A549 (cell line): ENCODE measurements at regions not wholly inside any gene's neighbourhood (a gene's known extent, or its start where the extent isn't known, plus 50 kb on each side); places are given as distances from the start of the nearest gene placed in this dataset.
"Not testable (repeated sequence)": the region's sequence is repeated elsewhere in the genome, so short reads cannot be mapped to it uniquely, and the experiment has no call there.

Experiments used
- ATAC-seq, 2 experiments: fragments of 200-7000 bp in 1 of 2; fragments of >200 bp in 1 of 2; cut with Nextera tagmentation in 1 of 2; cut with Tn5 transposase in 1 of 2; 3 replicates each; pipeline versions ENCODE4 v1.8.0 to v1.9.1; 2018 to 2020; ENCODE audit warnings: mild to moderate bottlenecking in 1 of 2, moderate library complexity in 1 of 2
- CTCF ChIA-PET: fragments of 300-600 bp; sonication (Branson Sonifier 250); formaldehyde crosslinking; extraction: SDS; loops from one replicate; lab custom pipeline; 2021; ENCODE audit warnings: antibody characterized with exemption, inconsistent platforms; lab: Yijun Ruan, JAX
- POLR2A ChIA-PET: fragments of 350-600 bp; formaldehyde crosslinking; extraction: SDS; loops from one replicate; lab custom pipeline; 2021; ENCODE audit warnings: antibody characterized with exemption, inconsistent platforms; lab: Yijun Ruan, JAX
- DNase-seq, 2 experiments: peaks; one replicate each; pipeline versions ENCODE4 v3.0.0 to v3.0.0-alpha.2; 2011 to 2016; ENCODE audit warnings: low read depth in 1 of 2, low spot score in 1 of 2
- FAIRE-seq: peaks from 2 replicates; lab custom pipeline; 2011; peaks lifted over from hg19 to GRCh38; lab: Jason Lieb, UNC
- H3K27ac ChIP-seq, 2 experiments: fragments of >200 bp; sonication (Bioruptor Twin); formaldehyde crosslinking; 3 replicates each; pipeline ENCODE4 v1.5.1; 2016 to 2017
- H3K4me1 ChIP-seq: fragments of >200 bp; sonication (Bioruptor Twin); formaldehyde crosslinking; 3 replicates; pipeline ENCODE4 v1.6.1; 2016
- H3K4me2 ChIP-seq: fragments of >200 bp; sonication (Bioruptor Twin); formaldehyde crosslinking; 3 replicates; pipeline ENCODE4 v1.6.1; 2016
- H3K4me3 ChIP-seq: fragments of >200 bp; sonication (Bioruptor Twin); formaldehyde crosslinking; 3 replicates; pipeline ENCODE4 v1.5.1; 2016
- H3K9me3 ChIP-seq: fragments of >200 bp; sonication (Bioruptor Twin); formaldehyde crosslinking; 3 replicates; pipeline ENCODE4 v1.6.1; 2016
- CBX2 ChIP-seq: fragments of 200-600 bp; sonication (generic); IDR thresholded peaks from 2 replicates; pipeline ENCODE4 v1.6.1; 2016; ENCODE audit warnings: low read depth, mild to moderate bottlenecking, borderline replicate concordance
- CBX8 ChIP-seq: fragments of 200-600 bp; sonication (generic); IDR thresholded peaks from 2 replicates; pipeline ENCODE4 v1.6.1; 2016
- CHD2 ChIP-seq: fragments of 150-350 bp; IDR thresholded peaks from 2 replicates; pipeline ENCODE4 v1.6.1; 2014; ENCODE audit warnings: low read length; ENCODE audit not compliant: partially characterized antibody
- EP300 ChIP-seq, 2 experiments: fragments of >200 bp; sonication (Bioruptor Twin); formaldehyde crosslinking; IDR thresholded peaks; 2 replicates in 1 of 2; 3 replicates in 1 of 2; pipeline ENCODE4 v1.6.1; 2016 to 2017
- FOSL2 ChIP-seq, 2 experiments: fragments of 450-650 bp in 1 of 2; fragments of >200 bp in 1 of 2; sonication (Bioruptor Twin) in 1 of 2; formaldehyde crosslinking; IDR thresholded peaks; 2 replicates each; pipeline versions ENCODE4 v1.5.0 to v1.6.1; 2016 to 2020; ENCODE audit warnings: mild to moderate bottlenecking in 1 of 2, moderate library complexity in 1 of 2
- FOXS1 ChIP-seq: fragments of 250-450 bp; sonication (Bioruptor Pico); IDR thresholded peaks from 2 replicates; pipeline ENCODE4 v1.5.0; 2020; ENCODE audit warnings: mild to moderate bottlenecking, moderate library complexity
- HEYL ChIP-seq: fragments of 250-450 bp; sonication (Bioruptor Pico); IDR thresholded peaks from 2 replicates; pipeline ENCODE4 v1.8.0; 2021; ENCODE audit warnings: mild to moderate bottlenecking, moderate library complexity
- HOXA7 ChIP-seq: fragments of 250-450 bp; sonication (Bioruptor Pico); IDR thresholded peaks from 2 replicates; pipeline ENCODE4 v1.5.0; 2020; ENCODE audit warnings: mild to moderate bottlenecking, moderate library complexity
- HOXB5 ChIP-seq: fragments of 250-450 bp; sonication (Bioruptor Pico); IDR thresholded peaks from 2 replicates; pipeline ENCODE4 v1.5.0; 2020; ENCODE audit warnings: mild to moderate bottlenecking, moderate library complexity
- JUN ChIP-seq, 2 experiments: fragments of >200 bp; sonication (Bioruptor Twin); formaldehyde crosslinking; IDR thresholded peaks; 2 replicates in 1 of 2; 3 replicates in 1 of 2; pipeline ENCODE4 v1.6.1; 2016 to 2017
- JUNB ChIP-seq: fragments of >200 bp; sonication (Bioruptor Twin); formaldehyde crosslinking; IDR thresholded peaks from 2 replicates; pipeline ENCODE4 v1.6.1; 2016
- MAX ChIP-seq: IDR thresholded peaks from 2 replicates; pipeline ENCODE4 v1.6.1; 2012
- NPAS2 ChIP-seq: fragments of 250-450 bp; sonication (Bioruptor Pico); IDR thresholded peaks from 2 replicates; pipeline ENCODE4 v1.8.0; 2022; ENCODE audit warnings: mild to moderate bottlenecking, moderate library complexity, borderline replicate concordance
- NR3C1 ChIP-seq: fragments of >200 bp; sonication (Bioruptor Twin); formaldehyde crosslinking; IDR thresholded peaks from 3 replicates; pipeline ENCODE4 v1.6.1; 2017
- POLR2A ChIP-seq: IDR thresholded peaks from 2 replicates; pipeline ENCODE4 v1.6.1; 2012; ENCODE audit warnings: mild to moderate bottlenecking, low read length
- REST ChIP-seq: fragments of 200-600 bp; sonication (generic); IDR thresholded peaks from 2 replicates; pipeline ENCODE4 v1.6.1; 2016; ENCODE audit warnings: antibody characterized with exemption, mild to moderate bottlenecking, moderate library complexity
- RFX5 ChIP-seq: fragments of 450-650 bp; IDR thresholded peaks from 2 replicates; pipeline ENCODE4 v1.7.1; 2014; ENCODE audit warnings: antibody characterized with exemption, mild to moderate bottlenecking, moderate library complexity
- SMC3 ChIP-seq: fragments of >200 bp; sonication (Bioruptor Twin); formaldehyde crosslinking; IDR thresholded peaks from 3 replicates; pipeline ENCODE4 v1.6.1; 2018; ENCODE audit warnings: inconsistent platforms
- TP53 ChIP-seq: fragments of 250-450 bp; sonication (Bioruptor Pico); IDR thresholded peaks from 2 replicates; pipeline ENCODE4 v1.5.0; 2021; ENCODE audit warnings: mild to moderate bottlenecking, moderate library complexity
- USF2 ChIP-seq: fragments of 450-650 bp; IDR thresholded peaks from 2 replicates; pipeline ENCODE4 v1.6.1; 2014; ENCODE audit warnings: antibody characterized with exemption
- ZC3H11A ChIP-seq: fragments of 450-650 bp; IDR thresholded peaks from 2 replicates; pipeline ENCODE4 v1.6.1; 2014; ENCODE audit warnings: antibody characterized with exemption, mild to moderate bottlenecking
- WGBS: methylation state at CpG from one replicate; pipeline ENCODE4 v1.1.6; 2017; ENCODE audit errors: missing lambda C conversion rate; 5-methylcytosine and 5-hydroxymethylcytosine counted together
- TF ChIP-seq, protein P1 (sequence below): fragments of 150-350 bp; IDR thresholded peaks from 2 replicates; pipeline ENCODE4 v1.6.1; 2014; ENCODE audit warnings: low read depth, mild to moderate bottlenecking, low read length

DNA sequence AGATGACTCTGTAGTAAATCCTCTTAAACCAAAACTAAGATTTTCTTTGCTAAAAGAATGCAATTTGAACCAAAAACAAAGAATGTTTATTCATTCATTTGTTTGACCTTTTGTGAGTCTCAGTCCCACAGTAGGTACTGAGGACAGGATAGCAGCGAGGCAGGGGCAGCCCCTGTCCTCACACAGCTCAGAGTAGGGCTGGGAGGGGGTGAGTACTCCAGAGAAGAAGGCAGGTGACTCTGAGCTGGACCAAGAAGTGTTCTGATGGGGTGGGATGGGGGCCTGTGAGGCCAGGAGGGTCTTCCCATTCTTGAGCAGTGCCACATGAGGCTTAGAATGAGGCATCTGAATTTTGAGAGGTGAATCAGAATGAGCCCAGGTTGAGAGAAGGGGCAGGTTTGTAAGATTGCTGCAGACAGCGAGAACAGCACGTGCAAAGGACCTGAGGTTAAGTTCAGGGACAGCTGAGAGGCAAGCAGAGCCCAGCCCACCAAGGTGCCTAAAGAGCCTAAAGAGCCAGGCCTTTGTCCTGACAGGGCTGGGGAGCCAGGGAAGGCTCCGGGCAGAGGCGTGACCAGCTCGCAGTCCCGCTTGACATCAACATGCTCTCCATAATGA, 56.9 kb upstream of the CHST15 start:
- WGBS = 84% methylated on average over 7 of the region's 7 CpGs
- Histone ChIP-seq H3K9me3 (no peaks in the 10 kb centered on the region), H3K4me3 (no peak overlapping the region), H3K27ac (peak overlapping the region; percentile 95 to 97; a peak in 4 of 6 replicates), H3K4me1 (peaks cover 26% of the 10 kb centered on the region), H3K4me2 (no peak overlapping the region)
- ATAC-seq (no peak), FAIRE-seq (no peak), DNase-seq (no peak)
- ChIA-PET POLR2A (no interaction called here), CTCF (interaction anchor here (0.9 to 1.7 kb wide), 3 partner anchors 9 to 155 kb away, joined by 3 read pairs; no protein-coding TSS in a partner anchor)
- TF ChIP-seq CHD2 (no peak), NPAS2 (CRISPR knock-in tag) (no peak), FOSL2 (IDR thresholded peaks at IDR 0.05) (no peak), FOSL2 (CRISPR knock-in tag; IDR thresholded peaks at IDR 0.05) (no peak)

- Histone ChIP-seq H3K27ac (peak overlapping the region in 1 of 2 experiments; percentile 47; a peak in 3 of 6 replicates), H3K9me3 (no peaks in the 10 kb centered on the region), H3K4me2 (no peak overlapping the region), H3K4me3 (no peak overlapping the region), H3K4me1 (peaks cover 26% of the 10 kb centered on the region)
- ATAC-seq (no peak), FAIRE-seq (no peak), DNase-seq (no peak)
- CTCF ChIA-PET = interaction anchor here (1.0 kb wide), 1 partner anchor 9 kb away, joined by 3 read pairs; no protein-coding TSS in a partner anchor
- no peak for TF ChIP-seq CBX8
- TF ChIP-seq JUNB = no peak
- no peak for TF ChIP-seq REST
- TF ChIP-seq HOXA7 (CRISPR knock-in tag) = no peak
- no peak for TF ChIP-seq FOXS1
- no peak for TF ChIP-seq SMC3
- TF ChIP-seq CBX2 = no peak
- WGBS = 92% methylated on average over 17 of the region's 17 CpGs
- POLR2A ChIA-PET = no interaction called here
These were observed 56.0 kb upstream of the CHST15 start for GRCh38 chr10:124149189-124150042.

GRCh38 chr10:124148509-124149188, 55.3 kb upstream of the CHST15 start:
- DNase-seq, H3K4me3 ChIP-seq, H3K9me3 ChIP-seq, ATAC-seq, POLR2A ChIA-PET, H3K4me2 ChIP-seq, FAIRE-seq, CTCF ChIA-PET: not testable (repeated sequence)
- H3K27ac ChIP-seq = 0 out of 6 replicates have a peak overlapping the region, but pooled peaks of 1 of the 2 experiments have one; percentile 5
- 84% methylated on average over 7 of the region's 7 CpGs for WGBS
- peaks cover 23% of the 10 kb centered on the region for H3K4me1 ChIP-seq

GRCh38 chr10:124146483-124146882, 53.1 kb upstream of the CHST15 start:
- 77% methylated on average over 3 of the region's 3 CpGs for WGBS
- no peak for TF ChIP-seq NR3C1
- no peak for TF ChIP-seq SMC3
- TF ChIP-seq EP300 (IDR thresholded peaks at IDR 0.05) = no peak
- TF ChIP-seq MAX = no peak
- no peak for TF ChIP-seq JUN (IDR thresholded peaks at IDR 0.05)
- TF ChIP-seq POLR2A = no peak
- TF ChIP-seq HEYL (CRISPR knock-in tag) = no peak
- TF ChIP-seq, protein P1, sequence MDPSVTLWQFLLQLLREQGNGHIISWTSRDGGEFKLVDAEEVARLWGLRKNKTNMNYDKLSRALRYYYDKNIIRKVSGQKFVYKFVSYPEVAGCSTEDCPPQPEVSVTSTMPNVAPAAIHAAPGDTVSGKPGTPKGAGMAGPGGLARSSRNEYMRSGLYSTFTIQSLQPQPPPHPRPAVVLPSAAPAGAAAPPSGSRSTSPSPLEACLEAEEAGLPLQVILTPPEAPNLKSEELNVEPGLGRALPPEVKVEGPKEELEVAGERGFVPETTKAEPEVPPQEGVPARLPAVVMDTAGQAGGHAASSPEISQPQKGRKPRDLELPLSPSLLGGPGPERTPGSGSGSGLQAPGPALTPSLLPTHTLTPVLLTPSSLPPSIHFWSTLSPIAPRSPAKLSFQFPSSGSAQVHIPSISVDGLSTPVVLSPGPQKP = no peak
- no peak for TF ChIP-seq NPAS2 (CRISPR knock-in tag)
- no peak for TF ChIP-seq HOXB5 (CRISPR knock-in tag)
- no peak for TF ChIP-seq RFX5
- TF ChIP-seq TP53 (CRISPR knock-in tag) = no peak
- TF ChIP-seq ZC3H11A = no peak
- no peak for TF ChIP-seq CBX2
- no peak for TF ChIP-seq USF2
- Histone ChIP-seq H3K4me1 (peaks cover 1% of the 10 kb centered on the region), H3K27ac (no peak overlapping the region), H3K4me2 (no peak overlapping the region), H3K9me3 (no peaks in the 10 kb centered on the region), H3K4me3 (no peak overlapping the region)
- no peak for ATAC-seq
- FAIRE-seq = no peak
- ChIA-PET POLR2A (no interaction called here), CTCF (interaction anchor here (0.9 to 3.5 kb wide), 5 partner anchors 9 to 242 kb away, joined by 3 to 19 read pairs (median 5); no protein-coding TSS in a partner anchor)
- no peak for DNase-seq
